NCI-H2081 (cell line): ENCODE measurements at regions not wholly inside any gene's neighbourhood (a gene's known extent, or its start where the extent isn't known, plus 50 kb on each side); places are given as distances from the start of the nearest gene placed in this dataset.
"Not testable (repeated sequence)": the region's sequence is repeated elsewhere in the genome, so short reads cannot be mapped to it uniquely, and the experiment has no call there.

Source experiments
- DNase-seq, 2 experiments: peaks; one replicate each; lab custom pipeline; 2025; lab: John Stamatoyannopoulos, UW

GRCh38 chr6:90677440-90677839 is 90.6 kb upstream of the MAP3K7 start:
- DNase-seq: peak; percentile 11 to 70

DNA sequence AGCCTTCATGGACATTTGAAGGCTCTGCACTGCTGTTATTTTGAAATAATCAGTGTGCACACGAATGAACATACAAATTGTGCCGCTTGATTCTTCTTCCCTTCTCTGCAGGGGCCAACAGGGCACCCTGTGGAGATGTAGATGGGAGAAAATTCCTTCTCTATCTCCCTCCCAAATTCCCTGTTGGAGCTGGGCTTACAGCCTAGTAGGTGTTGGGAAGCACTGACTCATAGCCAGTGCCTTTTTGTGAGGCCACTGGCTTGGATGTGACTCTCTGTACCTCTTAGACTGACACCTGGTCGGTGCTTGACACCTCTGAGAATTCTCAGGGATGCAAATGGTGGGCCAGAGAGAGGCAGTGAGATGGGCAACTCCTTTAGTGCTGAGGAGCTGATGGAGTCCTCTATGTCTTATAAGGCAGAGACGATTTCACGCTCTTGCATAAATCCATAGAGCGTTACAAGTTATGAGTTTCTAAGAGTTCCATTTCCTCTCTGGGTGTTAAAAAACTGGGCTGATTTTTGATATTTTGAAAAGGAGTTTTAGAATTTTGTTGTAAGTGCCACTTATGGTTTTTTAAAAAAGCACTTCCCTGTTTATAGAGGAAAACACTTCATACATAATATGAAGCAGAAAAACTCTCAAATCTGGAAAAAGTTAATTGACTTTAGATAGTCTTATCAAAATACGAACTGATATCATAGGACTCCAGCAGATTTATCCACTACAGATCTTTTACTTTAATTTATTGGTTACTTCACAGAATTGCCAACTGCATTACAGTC is 89.8 kb upstream of the MAP3K7 start:
- DNase-seq: no peak

DNA sequence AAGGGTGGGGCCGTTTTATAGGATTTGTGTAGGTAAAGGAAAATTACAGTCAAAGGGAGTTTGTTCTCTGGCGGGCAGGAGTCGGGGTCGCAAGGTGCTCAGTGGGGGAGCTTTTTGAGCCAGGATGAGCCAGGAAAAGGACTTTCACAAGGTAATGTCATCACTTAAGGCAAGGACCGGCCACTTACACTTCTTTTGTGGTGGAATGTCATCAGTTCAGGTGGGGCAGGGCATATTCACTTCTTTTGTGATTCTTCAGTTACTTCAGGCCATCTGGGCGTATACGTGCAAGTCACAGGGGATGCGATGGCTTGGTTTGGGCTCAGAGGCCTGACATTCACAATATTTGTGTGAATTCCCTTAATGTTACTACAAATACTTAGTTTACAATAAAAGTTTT is 88.2 kb upstream of the MAP3K7 start:
- DNase-seq: not testable (repeated sequence)

DNA sequence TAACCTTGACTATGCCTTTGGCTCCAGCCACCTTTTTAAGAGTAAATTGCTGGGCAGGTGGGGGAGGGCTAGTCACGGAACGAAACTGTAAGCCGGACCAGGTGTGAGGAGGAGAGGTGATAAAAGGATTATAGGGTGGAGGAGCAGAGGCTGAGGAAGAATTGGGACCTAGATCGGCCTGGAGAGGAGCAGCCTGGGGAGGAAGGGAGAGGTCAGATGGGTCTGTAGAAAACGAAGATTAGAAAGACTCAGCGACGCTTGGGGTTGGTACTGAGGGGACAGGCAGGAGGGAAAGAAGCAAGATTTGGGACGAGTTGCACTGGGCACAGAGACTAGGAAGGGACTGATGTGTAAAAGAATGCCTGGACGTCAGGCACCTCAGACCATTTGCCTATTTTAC is 87.2 kb upstream of the MAP3K7 start:
- DNase-seq: not testable (repeated sequence)

DNA sequence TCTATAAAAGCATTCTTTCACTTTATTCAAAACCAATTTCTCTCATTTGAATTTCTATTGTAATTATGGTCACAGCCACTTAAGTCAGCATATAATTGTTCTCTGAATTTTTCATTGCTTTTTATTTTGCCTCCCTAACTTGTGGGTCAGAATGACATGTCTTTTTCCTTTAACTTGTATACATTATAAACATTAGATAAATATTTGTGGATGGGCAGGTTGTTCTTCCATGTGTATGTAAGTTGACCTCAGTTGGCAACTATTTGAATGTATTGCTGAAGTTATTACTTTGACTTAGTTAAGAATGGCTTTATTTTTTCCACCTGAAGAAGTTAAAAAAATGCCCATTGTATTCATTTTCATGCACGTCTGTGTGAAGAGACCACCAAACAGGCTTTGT is 83.0 kb upstream of the MAP3K7 start:
- DNase-seq: no peak

DNA sequence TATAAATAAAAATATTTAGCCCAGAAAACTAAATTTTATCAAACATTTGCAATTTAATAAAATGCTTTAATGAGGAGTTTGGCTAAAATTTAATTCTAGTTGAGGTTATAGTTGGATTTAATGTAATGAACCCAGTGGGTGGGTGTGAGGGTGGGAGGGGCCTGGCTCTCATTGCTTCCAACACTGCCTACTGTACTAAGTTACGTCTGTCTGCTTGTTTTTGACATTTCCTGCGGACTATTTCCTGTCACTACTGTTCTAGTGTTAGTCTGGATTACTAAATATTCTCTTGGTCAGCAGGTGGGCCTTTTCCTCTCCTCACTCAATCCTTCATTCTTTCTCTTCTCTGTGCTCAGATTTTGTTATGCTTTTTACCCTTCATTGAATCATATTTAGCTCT is 82.5 kb upstream of the MAP3K7 start:
- DNase-seq: no peak

DNA sequence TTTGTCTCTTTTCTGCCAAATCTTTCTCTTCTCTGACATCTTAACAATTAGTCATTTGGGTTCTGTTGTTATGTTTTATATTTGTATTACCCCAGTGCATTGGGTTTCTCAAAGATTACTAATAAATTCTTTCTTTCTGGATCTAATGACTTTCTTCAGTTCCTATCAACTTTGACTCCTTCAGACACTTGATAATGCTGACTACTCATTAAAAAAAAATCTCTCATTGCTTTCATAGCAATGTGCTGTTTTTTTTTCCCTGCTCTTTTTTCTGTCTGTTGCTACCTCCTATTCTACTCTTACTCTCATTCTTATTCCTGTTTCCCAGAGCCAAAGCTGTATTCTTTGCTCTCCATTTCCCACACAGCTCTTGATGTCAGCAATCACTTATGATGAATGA is 81.3 kb upstream of the MAP3K7 start:
- DNase-seq: no peak

DNA sequence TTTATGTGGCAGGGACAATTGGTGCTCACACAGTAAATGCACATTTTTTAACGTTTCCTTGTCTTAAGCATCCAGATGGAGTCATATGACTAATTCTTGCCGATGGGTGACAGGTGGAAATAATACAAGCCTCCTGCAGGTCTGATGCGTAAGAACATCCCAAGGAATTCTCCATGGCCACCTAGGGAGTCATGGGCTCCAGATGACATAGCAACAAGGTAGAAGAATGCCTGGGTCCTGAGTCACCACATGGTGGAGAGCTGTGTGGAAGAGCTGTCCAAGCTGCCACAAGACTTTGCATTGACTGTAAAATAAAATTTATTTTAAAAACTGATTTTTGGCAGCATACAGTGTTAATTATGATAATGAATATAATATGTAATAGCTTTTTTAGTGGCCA is 77.0 kb upstream of the MAP3K7 start:
- DNase-seq: no peak

- DNase-seq: no peak
These were observed 76.2 kb upstream of the MAP3K7 start for GRCh38 chr6:90663106-90663505.

GRCh38 chr6:90660931-90661330 is 74.1 kb upstream of the MAP3K7 start:
- no peak for DNase-seq

GRCh38 chr6:90658497-90658896 is 71.6 kb upstream of the MAP3K7 start:
- no peak for DNase-seq

DNA sequence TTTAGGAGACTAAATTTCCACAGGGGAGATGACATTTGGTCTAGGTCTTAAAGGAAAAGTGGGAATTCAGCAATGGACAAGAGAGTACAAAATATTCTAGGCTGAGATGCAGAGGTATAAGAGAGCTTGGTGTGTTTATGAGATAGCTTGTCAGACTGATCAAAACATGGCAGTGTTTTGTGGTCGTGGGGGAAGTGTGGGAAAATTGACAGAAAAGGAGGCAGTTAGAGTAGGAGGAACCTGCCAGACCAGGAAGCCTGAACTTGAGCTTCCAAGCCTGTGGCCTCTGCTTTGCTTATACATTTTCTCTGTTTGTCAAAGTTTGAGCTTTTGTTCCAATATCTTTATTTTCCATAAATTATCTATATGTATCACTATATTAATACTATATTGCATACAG is 69.5 kb upstream of the MAP3K7 start:
- DNase-seq: no peak

- DNase-seq: no peak
These were observed 67.9 kb upstream of the MAP3K7 start for GRCh38 chr6:90654806-90655205.

DNA sequence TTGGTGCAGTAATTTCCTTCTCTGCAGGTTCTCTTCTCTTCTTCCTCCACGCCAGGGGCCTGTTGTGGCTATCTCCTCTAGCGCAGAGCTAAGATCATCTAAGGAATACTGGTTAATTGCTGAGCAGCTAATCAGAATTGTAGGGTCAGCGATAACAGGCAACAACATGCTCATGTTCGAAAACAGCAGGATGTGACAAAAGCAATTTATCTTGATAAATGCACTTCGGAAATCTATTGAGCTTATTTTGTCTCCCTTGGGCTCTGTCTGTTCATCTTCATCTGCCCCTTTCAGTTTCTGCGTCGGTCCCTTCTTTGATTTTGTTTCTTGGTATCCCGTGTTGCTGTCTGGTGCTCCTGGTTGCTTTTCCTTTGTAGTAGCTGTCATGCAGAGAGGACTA is 67.3 kb upstream of the MAP3K7 start:
- no peak for DNase-seq

- DNase-seq: no peak
These were observed 66.9 kb upstream of the MAP3K7 start for GRCh38 chr6:90653750-90654149.

- DNase-seq: no peak
These were observed 63.4 kb upstream of the MAP3K7 start for GRCh38 chr6:90650041-90650940.

DNA sequence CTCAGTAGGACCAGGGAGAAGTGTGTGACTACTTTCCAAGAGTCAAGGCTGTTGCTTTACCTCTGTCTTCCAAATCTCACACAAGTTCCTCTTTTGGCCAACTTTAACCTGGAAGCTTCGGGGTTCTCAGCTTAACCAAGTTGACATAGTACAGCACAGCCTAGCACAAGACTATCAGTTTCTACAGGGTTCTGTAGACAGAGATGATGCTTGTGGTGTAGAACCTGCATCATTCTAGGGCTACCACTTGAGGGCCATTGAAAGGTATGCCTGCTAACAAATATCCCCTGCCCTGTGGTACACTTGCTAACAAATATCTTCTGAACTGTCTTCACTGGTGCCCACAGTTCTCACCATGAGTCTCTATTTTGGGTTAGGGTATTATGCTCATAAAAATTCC is 62.0 kb upstream of the MAP3K7 start:
- no peak for DNase-seq

GRCh38 chr6:90646940-90647339 is 60.1 kb upstream of the MAP3K7 start:
- no peak for DNase-seq

DNA sequence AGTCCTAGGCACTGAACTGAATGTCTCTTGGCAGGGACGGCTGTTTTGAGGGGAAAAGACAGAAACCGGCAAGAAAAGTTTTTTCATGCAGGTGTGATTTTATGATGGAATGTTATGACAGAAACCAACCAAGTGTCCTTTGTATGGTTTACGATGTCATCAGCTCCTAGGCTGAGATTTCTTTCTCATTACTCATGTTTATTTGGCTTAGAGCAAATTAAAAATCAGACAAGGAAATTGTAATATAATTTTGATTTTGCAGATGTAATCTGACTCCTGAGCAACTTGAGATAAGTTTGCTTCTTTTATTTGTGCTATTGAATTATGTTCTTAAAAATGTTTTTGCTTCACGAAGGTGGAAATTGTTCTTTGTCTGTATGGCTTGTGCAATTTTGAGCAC is 58.8 kb upstream of the MAP3K7 start:
- DNase-seq: no peak

GRCh38 chr6:90644492-90644891 is 57.6 kb upstream of the MAP3K7 start:
- DNase-seq: no peak

GRCh38 chr6:90643381-90643780 is 56.5 kb upstream of the MAP3K7 start:
- no peak for DNase-seq

DNA sequence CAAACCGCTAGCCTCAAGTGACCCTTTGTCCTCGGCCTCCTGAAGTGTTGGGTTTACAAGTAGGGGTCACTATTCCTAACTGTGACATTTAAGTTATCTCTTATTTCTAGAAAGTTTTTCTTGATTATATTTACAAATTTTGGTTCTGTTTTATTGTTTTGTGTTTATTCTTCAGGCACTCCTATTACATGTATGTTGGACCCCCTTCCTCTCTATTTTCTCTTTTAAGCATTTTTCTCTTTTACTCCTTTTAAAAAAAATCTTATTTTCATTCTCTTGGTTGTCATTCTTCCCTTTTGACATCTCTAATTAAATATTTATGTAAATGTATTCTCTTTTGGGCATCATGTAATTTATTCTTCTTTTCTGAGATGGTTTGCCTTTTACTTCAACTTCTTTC is 50.4 kb upstream of the MAP3K7 start:
- no peak for DNase-seq
